ENCODE measurements at regions not wholly inside any gene's neighbourhood (a gene's known extent, or its start where the extent isn't known, plus 50 kb on each side); places are given as distances from the start of the nearest gene placed in this dataset.

DNA sequence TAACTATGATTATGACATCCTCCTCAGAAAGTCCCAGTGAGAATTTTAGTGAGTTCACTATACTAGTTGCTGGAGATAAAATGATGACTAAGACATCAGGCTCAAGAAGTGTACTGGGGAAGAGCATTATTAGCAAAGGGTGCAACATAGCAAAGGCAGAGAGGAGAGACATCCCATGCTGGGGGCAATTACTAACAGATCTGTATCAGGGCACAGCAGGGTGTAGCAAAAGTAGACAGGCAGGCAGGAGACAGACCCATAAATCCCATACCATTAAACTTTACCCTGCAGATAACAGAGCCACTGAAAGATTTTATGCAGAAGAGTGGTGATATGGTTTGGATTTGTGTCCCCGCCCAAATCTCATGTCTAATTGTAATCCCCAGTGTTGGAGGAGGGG, 161.7 kb downstream of the SP3 start:
- Mint-ChIP-seq H3K4me3 (no peak overlapping the region), H3K27me3 (peaks cover 0 to 15% (median 5%) of the 10 kb centered on the region in 5 donors), H3K9me3 (peaks cover 0 to 6% (median 0%) of the 10 kb centered on the region in 11 donors), H3K4me1 (no peaks in the 10 kb centered on the region), H3K27ac (no peak overlapping the region), H3K36me3 (peaks cover 0 to 4% (median 0%) of the 10 kb centered on the region in 5 donors)
- no peaks in the 10 kb centered on the region for H3K4me1 ChIP-seq (ENCODE audit: control insufficient read depth in 2 of 2, insufficient read depth in 2 of 2, low read length in 2 of 2)
- H3K9me3 ChIP-seq (ENCODE audit: control insufficient read depth in 2 of 3, low read length in 3 of 3) = no peaks in the 10 kb centered on the region
- ChIA-PET CTCF (no interaction called here), POLR2A (no interaction called here)
- H3K27me3 ChIP-seq (ENCODE audit: control insufficient read depth in 2 of 2, insufficient read depth in 2 of 2, low read length in 2 of 2) = no peaks in the 10 kb centered on the region
- DNase-seq = no peak
- no peak overlapping the region for H3K4me3 ChIP-seq (ENCODE audit: low read length)
- no peak overlapping the region for H3K27ac ChIP-seq (ENCODE audit: low read depth, low read length)
- no peak for ATAC-seq
- H3K36me3 ChIP-seq (ENCODE audit: control insufficient read depth in 2 of 3, insufficient read depth in 3 of 3, low read length in 3 of 3) = no peaks in the 10 kb centered on the region
- intact Hi-C loops (cut with micrococcal nuclease) = no loop called here

DNA sequence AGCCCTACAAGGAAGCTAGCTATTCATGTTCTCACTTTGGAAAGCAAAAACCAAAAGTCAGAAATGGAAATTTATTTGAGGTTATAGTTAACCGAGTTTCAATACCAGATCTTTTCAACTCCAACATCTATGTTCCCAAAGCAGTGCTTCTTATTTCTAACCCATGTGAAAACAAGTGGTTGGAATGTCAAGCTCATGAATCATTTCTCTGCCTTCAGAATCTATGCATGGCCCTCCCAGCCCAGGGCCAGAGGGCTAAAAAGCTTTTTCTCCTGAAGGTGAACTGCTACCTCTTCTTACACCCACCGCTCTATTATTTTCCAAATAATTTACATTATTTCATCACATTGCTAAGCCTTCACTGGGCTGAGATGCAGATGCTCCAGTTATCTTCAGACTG, 158.4 kb downstream of the SP3 start:
- intact Hi-C loops (cut with micrococcal nuclease) = no loop called here
- H3K36me3 ChIP-seq (ENCODE audit: control insufficient read depth in 2 of 3, insufficient read depth in 3 of 3, low read length in 3 of 3) = no peaks in the 10 kb centered on the region
- ATAC-seq = no peak
- H3K27ac Mint-ChIP-seq = no peak overlapping the region
- no peak overlapping the region for H3K27ac ChIP-seq (ENCODE audit: low read depth, low read length)
- peaks cover 0 to 6% (median 0%) of the 10 kb centered on the region in 11 donors for H3K9me3 Mint-ChIP-seq
- H3K4me3 ChIP-seq (ENCODE audit: low read length) = no peak overlapping the region
- peaks cover 0 to 4% (median 0%) of the 10 kb centered on the region in 5 donors for H3K36me3 Mint-ChIP-seq
- peaks cover 0 to 8% (median 6%) of the 10 kb centered on the region in 5 donors for H3K27me3 Mint-ChIP-seq
- ChIA-PET POLR2A (no interaction called here), CTCF (no interaction called here)
- no peak for DNase-seq
- H3K27me3 ChIP-seq (ENCODE audit: control insufficient read depth in 2 of 2, insufficient read depth in 2 of 2, low read length in 2 of 2) = no peaks in the 10 kb centered on the region
- no peaks in the 10 kb centered on the region for H3K4me1 Mint-ChIP-seq
- H3K9me3 ChIP-seq (ENCODE audit: control insufficient read depth in 2 of 3, low read length in 3 of 3) = no peaks in the 10 kb centered on the region
- H3K4me3 Mint-ChIP-seq = no peak overlapping the region
- no peaks in the 10 kb centered on the region for H3K4me1 ChIP-seq (ENCODE audit: control insufficient read depth in 2 of 2, insufficient read depth in 2 of 2, low read length in 2 of 2)

DNA sequence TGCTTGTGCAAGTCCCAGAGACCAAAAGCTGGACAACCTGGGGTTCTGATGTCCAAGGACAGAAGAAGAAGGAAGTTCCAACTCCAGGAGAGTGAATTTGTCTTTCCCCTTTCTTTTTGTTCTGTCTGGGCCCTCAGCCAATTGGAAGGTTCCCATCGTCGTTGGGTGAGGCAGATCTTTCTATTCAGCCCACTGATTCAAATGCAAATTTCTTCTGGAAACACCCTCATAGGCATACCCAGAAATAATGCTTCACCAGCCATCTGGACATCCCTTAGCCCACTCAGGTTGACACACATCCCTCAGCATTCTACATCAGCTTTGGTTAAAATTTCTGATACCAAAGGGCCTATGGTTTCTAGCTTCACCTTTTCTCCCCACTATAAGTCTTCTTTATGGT, 156.5 kb downstream of the SP3 start:
- H3K4me3 Mint-ChIP-seq = no peak overlapping the region
- no peaks in the 10 kb centered on the region for H3K4me1 ChIP-seq (ENCODE audit: control insufficient read depth in 2 of 2, insufficient read depth in 2 of 2, low read length in 2 of 2)
- H3K9me3 Mint-ChIP-seq = peaks cover 0 to 6% (median 0%) of the 10 kb centered on the region in 11 donors
- DNase-seq (no peak), ATAC-seq (no peak)
- no peaks in the 10 kb centered on the region for H3K9me3 ChIP-seq (ENCODE audit: control insufficient read depth in 2 of 3, low read length in 3 of 3)
- POLR2A ChIA-PET = no interaction called here
- H3K27ac ChIP-seq (ENCODE audit: low read depth, low read length) = no peak overlapping the region
- CTCF ChIA-PET = no interaction called here
- peaks cover 4 to 17% (median 6%) of the 10 kb centered on the region in 5 donors for H3K27me3 Mint-ChIP-seq
- no peaks in the 10 kb centered on the region for H3K27me3 ChIP-seq (ENCODE audit: control insufficient read depth in 2 of 2, insufficient read depth in 2 of 2, low read length in 2 of 2)
- peaks cover 0 to 4% (median 0%) of the 10 kb centered on the region in 5 donors for H3K36me3 Mint-ChIP-seq
- no peak overlapping the region for H3K4me3 ChIP-seq (ENCODE audit: low read length)
- no peaks in the 10 kb centered on the region for H3K4me1 Mint-ChIP-seq
- intact Hi-C loops (cut with micrococcal nuclease) = no loop called here
- peak overlapping the region in 1 of 9 donors; percentile 26 for H3K27ac Mint-ChIP-seq
- H3K36me3 ChIP-seq (ENCODE audit: control insufficient read depth in 2 of 3, insufficient read depth in 3 of 3, low read length in 3 of 3) = no peaks in the 10 kb centered on the region

DNA sequence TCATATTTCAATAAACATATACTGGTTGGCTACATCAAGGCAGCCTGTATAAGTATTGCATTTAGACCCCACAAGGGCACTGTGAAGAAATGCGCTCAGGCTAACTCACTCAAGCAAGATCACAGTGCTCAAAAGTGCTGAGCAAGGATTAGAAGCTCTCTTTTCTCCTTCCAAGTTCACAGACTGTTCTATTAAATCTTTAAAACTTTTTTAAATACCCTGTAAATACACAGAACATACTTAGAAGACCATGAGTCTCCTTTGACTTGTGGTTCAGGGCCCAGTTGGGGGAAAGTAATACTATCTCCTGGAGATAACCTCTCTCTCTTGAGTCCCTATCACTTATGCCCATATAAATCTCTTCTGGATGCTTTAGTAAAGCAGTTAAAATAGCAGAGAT, 152.9 kb downstream of the SP3 start:
- CTCF ChIA-PET = no interaction called here
- Mint-ChIP-seq H3K27me3 (peaks cover 0 to 23% (median 10%) of the 10 kb centered on the region in 5 donors), H3K36me3 (peaks cover 0 to 4% (median 0%) of the 10 kb centered on the region in 5 donors), H3K4me1 (no peaks in the 10 kb centered on the region), H3K4me3 (no peak overlapping the region), H3K27ac (no peak overlapping the region), H3K9me3 (peaks cover 0 to 6% (median 0%) of the 10 kb centered on the region in 11 donors)
- H3K9me3 ChIP-seq (ENCODE audit: control insufficient read depth in 2 of 3, low read length in 3 of 3) = no peaks in the 10 kb centered on the region
- H3K36me3 ChIP-seq (ENCODE audit: control insufficient read depth in 2 of 3, insufficient read depth in 3 of 3, low read length in 3 of 3) = no peaks in the 10 kb centered on the region
- no peaks in the 10 kb centered on the region for H3K27me3 ChIP-seq (ENCODE audit: control insufficient read depth in 2 of 2, insufficient read depth in 2 of 2, low read length in 2 of 2)
- H3K27ac ChIP-seq (ENCODE audit: low read depth, low read length) = no peak overlapping the region
- H3K4me1 ChIP-seq (ENCODE audit: control insufficient read depth in 2 of 2, insufficient read depth in 2 of 2, low read length in 2 of 2) = no peaks in the 10 kb centered on the region
- DNase-seq (no peak), ATAC-seq (no peak)
- POLR2A ChIA-PET = no interaction called here
- intact Hi-C loops (cut with micrococcal nuclease) = no loop called here
- H3K4me3 ChIP-seq (ENCODE audit: low read length) = no peak overlapping the region

DNA sequence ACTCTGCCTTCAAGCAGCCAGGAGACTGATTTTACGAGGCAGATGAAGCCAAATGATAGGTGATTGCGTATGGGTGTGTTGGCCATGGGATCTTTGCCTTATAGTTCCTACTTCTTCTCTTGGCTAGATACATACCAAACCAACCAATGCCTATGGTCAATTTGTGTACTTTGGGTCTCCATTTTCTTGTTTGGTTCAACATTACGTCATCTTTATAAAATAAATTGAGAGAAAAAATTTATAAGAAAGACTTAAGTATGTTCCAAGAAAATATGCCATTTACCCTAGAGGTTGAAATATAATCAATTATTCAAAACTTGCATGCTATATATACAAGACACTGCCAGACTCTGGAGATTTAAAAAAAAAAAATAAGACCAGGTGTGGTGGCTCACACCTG, 150.9 kb downstream of the SP3 start:
- no peaks in the 10 kb centered on the region for H3K27me3 ChIP-seq (ENCODE audit: control insufficient read depth in 2 of 2, insufficient read depth in 2 of 2, low read length in 2 of 2)
- H3K27ac Mint-ChIP-seq = no peak overlapping the region
- ChIA-PET CTCF (no interaction called here), POLR2A (no interaction called here)
- ATAC-seq (no peak), DNase-seq (no peak)
- no peak overlapping the region for H3K4me3 Mint-ChIP-seq
- no peaks in the 10 kb centered on the region for H3K9me3 ChIP-seq (ENCODE audit: control insufficient read depth in 2 of 3, low read length in 3 of 3)
- H3K36me3 Mint-ChIP-seq = no peaks in the 10 kb centered on the region
- no peaks in the 10 kb centered on the region for H3K4me1 ChIP-seq (ENCODE audit: control insufficient read depth in 2 of 2, insufficient read depth in 2 of 2, low read length in 2 of 2)
- no peak overlapping the region for H3K27ac ChIP-seq (ENCODE audit: low read depth, low read length)
- H3K4me3 ChIP-seq (ENCODE audit: low read length) = no peak overlapping the region
- intact Hi-C loops (cut with micrococcal nuclease) = no loop called here
- H3K36me3 ChIP-seq (ENCODE audit: control insufficient read depth in 2 of 3, insufficient read depth in 3 of 3, low read length in 3 of 3) = no peaks in the 10 kb centered on the region
- no peaks in the 10 kb centered on the region for H3K4me1 Mint-ChIP-seq
- H3K9me3 Mint-ChIP-seq = no peaks in the 10 kb centered on the region
- peaks cover 4 to 18% (median 9%) of the 10 kb centered on the region in 5 donors for H3K27me3 Mint-ChIP-seq

DNA sequence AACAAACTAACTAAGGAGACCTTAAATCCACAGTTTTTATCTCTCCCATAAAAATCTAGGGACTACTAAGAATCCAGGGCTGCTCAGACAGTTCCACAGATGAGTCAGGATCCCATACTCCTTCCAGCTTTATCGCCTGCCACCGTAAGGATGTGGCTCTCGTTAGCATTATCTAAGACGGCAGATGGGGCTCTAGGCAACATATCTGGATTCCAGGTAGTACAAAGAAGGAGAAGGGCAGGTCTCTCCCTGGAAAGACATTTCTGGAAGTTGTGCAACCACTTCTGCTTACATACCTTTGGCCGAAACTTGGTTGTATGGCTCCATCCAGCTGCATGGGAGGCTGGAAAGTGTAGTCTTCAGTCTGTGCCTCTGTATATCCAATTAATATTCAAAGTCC, 149.4 kb downstream of the SP3 start:
- intact Hi-C loops (cut with micrococcal nuclease) = no loop called here
- ChIA-PET CTCF (no interaction called here), POLR2A (no interaction called here)
- DNase-seq (no peak), ATAC-seq (no peak)
- no peaks in the 10 kb centered on the region for H3K36me3 Mint-ChIP-seq
- no peak overlapping the region for H3K27ac Mint-ChIP-seq
- peaks cover 4 to 25% (median 14%) of the 10 kb centered on the region in 5 donors for H3K27me3 Mint-ChIP-seq
- Histone ChIP-seq H3K27ac (ENCODE audit: low read depth, low read length) (no peak overlapping the region), H3K4me1 (ENCODE audit: control insufficient read depth in 2 of 2, insufficient read depth in 2 of 2, low read length in 2 of 2) (no peaks in the 10 kb centered on the region), H3K27me3 (ENCODE audit: control insufficient read depth in 2 of 2, insufficient read depth in 2 of 2, low read length in 2 of 2) (no peaks in the 10 kb centered on the region), H3K36me3 (ENCODE audit: control insufficient read depth in 2 of 3, insufficient read depth in 3 of 3, low read length in 3 of 3) (no peaks in the 10 kb centered on the region), H3K4me3 (ENCODE audit: low read length) (no peak overlapping the region), H3K9me3 (ENCODE audit: control insufficient read depth in 2 of 3, low read length in 3 of 3) (no peaks in the 10 kb centered on the region)
- H3K4me1 Mint-ChIP-seq = no peaks in the 10 kb centered on the region
- H3K4me3 Mint-ChIP-seq = no peak overlapping the region
- no peaks in the 10 kb centered on the region for H3K9me3 Mint-ChIP-seq

DNA sequence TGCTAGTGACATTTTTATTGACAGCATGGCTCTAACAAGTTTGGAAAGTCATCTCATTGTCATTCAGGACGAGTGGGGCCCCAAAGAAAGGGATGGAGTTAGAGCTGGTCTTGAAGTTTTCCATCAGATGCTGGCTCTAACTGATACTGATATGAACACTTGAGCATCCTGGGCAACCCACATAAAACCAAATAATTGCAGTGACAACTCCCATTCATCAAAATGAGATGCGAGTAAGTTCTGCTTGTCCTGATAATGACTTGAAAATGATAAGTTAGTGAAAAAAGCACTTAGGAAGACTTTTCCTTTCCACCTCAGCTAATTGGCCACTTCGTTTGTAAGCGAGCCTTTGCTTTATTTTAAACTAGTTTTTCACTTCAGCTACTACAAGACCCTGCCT, 147.6 kb downstream of the SP3 start:
- peaks cover 16 to 32% (median 23%) of the 10 kb centered on the region in 5 donors for H3K27me3 Mint-ChIP-seq
- H3K4me1 ChIP-seq (ENCODE audit: control insufficient read depth in 2 of 2, insufficient read depth in 2 of 2, low read length in 2 of 2) = no peaks in the 10 kb centered on the region
- no peak overlapping the region for H3K4me3 ChIP-seq (ENCODE audit: low read length)
- no peak overlapping the region for H3K27ac ChIP-seq (ENCODE audit: low read depth, low read length)
- H3K9me3 ChIP-seq (ENCODE audit: control insufficient read depth in 2 of 3, low read length in 3 of 3) = no peaks in the 10 kb centered on the region
- no peaks in the 10 kb centered on the region for H3K4me1 Mint-ChIP-seq
- H3K36me3 Mint-ChIP-seq = no peaks in the 10 kb centered on the region
- H3K27me3 ChIP-seq (ENCODE audit: control insufficient read depth in 2 of 2, insufficient read depth in 2 of 2, low read length in 2 of 2) = no peaks in the 10 kb centered on the region
- no peaks in the 10 kb centered on the region for H3K36me3 ChIP-seq (ENCODE audit: control insufficient read depth in 2 of 3, insufficient read depth in 3 of 3, low read length in 3 of 3)
- no peak overlapping the region for H3K27ac Mint-ChIP-seq
- H3K4me3 Mint-ChIP-seq = no peak overlapping the region
- no peaks in the 10 kb centered on the region for H3K9me3 Mint-ChIP-seq
- DNase-seq = no peak
- CTCF ChIA-PET = no interaction called here
- ATAC-seq = no peak
- intact Hi-C loops (cut with micrococcal nuclease) = no loop called here
- POLR2A ChIA-PET = no interaction called here

Data from naive thymus-derived CD4-positive, alpha-beta T cell (primary cell).